ENCODE measurements at regions not wholly inside any gene's neighbourhood (a gene's known extent, or its start where the extent isn't known, plus 50 kb on each side); places are given as distances from the start of the nearest gene placed in this dataset.
"Not testable (repeated sequence)": the region's sequence is repeated elsewhere in the genome, so short reads cannot be mapped to it uniquely, and the experiment has no call there.

- DNase-seq (ENCODE audit: low spot score), result no peak
These were observed 117.7 kb upstream of the IVNS1ABP start for GRCh38 chr1:185434721-185435120.

DNA sequence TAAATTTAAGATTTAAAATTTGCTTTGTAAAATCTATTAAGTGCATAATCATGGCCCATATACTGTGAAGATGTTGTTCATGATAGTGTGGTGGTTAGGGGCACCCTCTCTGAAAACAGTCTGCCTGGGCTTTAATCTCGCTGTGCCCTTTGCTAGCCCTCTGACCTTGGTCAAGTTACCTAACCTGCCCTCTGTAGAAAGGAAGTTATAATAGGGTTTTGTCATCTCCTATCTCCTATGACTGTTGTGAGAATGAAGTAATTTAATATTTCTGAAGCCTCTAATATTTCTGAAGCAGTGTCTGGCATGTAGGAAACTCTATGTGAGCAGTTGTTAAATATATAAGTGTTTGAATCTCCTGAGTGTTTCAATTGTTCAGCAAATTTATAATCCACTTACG is 116.6 kb upstream of the IVNS1ABP start:
- no peak for DNase-seq (ENCODE audit: low spot score)

DNA sequence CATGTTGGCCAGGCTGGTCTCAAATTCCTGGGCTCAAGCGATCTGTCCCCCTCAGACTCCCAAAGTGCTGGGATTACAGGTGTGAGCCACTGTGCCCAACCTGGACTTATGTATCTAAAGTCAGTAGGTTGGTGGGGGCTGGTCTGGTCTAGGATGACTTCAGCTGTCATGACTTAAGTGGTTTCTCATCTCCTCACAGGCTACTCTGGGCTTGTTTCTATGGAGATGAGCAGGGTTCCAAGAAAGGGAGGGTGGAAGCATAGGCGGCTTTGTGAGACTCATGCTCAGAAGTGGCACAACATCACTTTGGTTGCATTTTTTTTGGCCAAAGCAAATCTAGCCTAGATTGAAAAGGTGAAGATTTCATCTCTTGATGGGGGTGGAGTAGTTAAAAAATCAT is 115.9 kb upstream of the IVNS1ABP start:
- no peak for DNase-seq (ENCODE audit: low spot score)

GRCh38 chr1:185431612-185432011 is 114.6 kb upstream of the IVNS1ABP start:
- DNase-seq (ENCODE audit: low spot score), result no peak

DNA sequence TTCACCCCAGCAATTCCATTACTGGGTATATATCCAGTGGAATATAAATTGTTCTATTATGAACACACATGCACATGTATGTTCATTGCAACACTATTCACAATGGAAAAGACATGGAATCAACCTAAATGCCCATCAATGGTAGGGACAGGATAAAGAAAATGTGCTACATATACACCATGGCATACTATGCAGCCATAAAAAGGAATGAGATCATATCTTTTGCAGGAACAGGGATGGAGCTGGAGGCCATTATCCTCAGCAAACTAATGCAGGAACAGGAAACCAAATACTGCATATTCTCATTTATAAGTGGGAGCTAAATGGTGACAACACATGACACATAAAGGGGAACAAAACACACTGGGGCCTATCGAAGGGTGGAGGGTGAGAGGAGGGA is 112.6 kb upstream of the IVNS1ABP start:
- not testable (repeated sequence) for DNase-seq (ENCODE audit: low spot score)

GRCh38 chr1:185427776-185428175 is 110.7 kb upstream of the IVNS1ABP start:
- DNase-seq (ENCODE audit: low spot score), result no peak

GRCh38 chr1:185427264-185427663 is 110.2 kb upstream of the IVNS1ABP start:
- no peak for DNase-seq (ENCODE audit: low spot score)

- DNase-seq (ENCODE audit: low spot score), result no peak
These were observed 109.8 kb upstream of the IVNS1ABP start for GRCh38 chr1:185426848-185427247.

- no peak for DNase-seq (ENCODE audit: low spot score)
These were observed 108.1 kb upstream of the IVNS1ABP start for GRCh38 chr1:185425163-185425562.

- DNase-seq (ENCODE audit: low spot score), result no peak
These were observed 104.6 kb upstream of the IVNS1ABP start for GRCh38 chr1:185421485-185422107.

- no peak for DNase-seq (ENCODE audit: low spot score)
These were observed 103.6 kb upstream of the IVNS1ABP start for GRCh38 chr1:185420588-185421081.

- no peak for DNase-seq (ENCODE audit: low spot score)
These were observed 102.7 kb upstream of the IVNS1ABP start for GRCh38 chr1:185419718-185420117.

DNA sequence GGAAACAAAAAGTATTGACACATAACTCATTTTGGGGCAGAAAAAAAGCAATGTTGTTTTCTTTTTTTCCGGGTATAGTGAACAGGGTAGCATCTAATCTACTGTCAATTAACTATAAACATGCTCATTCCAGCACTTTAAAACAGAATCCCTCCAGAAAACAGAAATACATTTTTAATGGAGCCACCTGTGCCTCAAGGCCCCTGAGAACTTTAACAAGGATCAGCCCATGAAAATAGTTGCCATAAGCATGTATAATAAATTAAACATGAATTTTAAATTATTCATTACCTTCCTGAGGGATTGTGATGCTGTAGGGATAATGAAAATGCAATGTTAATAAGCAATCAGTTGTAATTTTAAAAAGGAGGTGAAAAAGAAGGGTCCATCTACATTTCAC is 101.4 kb upstream of the IVNS1ABP start:
- no peak for DNase-seq (ENCODE audit: low spot score)

- DNase-seq (ENCODE audit: low spot score), result no peak
These were observed 95.5 kb upstream of the IVNS1ABP start for GRCh38 chr1:185412385-185413087.

DNA sequence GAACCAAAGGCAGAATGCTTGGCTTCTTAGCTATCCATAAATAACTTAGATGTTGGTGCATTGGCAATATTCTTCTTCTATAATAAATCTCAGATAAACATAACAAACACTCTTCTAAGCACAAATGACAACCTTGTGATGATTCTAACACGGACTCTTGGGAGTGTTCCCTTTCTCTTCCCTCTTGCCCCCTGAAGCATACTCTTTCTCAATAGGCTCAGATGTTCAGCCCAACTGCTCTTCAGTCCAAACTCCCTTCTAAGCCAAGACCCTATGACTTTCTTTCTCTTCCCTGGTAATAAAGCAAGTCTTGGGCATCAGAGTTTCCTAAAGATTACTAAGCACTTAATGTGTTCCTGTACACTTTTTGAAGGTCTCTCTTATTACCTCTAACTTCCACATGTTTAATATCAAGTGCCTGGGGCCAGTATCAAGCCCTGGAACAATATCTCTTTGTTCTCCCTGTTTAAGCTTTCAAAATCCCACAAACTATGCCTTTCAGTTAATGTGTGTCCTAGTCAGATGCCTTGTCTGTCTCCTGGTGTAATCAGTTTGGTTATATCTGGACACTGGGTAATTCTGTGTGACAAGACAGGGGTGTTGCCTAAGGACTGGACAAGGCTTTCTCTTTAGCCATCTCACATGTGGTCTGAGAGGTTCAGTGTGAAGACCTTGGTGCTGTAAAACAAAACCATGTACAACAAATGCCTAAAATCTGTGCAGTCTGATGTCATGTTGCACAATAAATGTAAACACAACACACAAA is 92.9 kb upstream of the IVNS1ABP start:
- no peak for DNase-seq (ENCODE audit: low spot score)

GRCh38 chr1:185409345-185409744 is 92.3 kb upstream of the IVNS1ABP start:
- no peak for DNase-seq (ENCODE audit: low spot score)

- DNase-seq (ENCODE audit: low spot score), result no peak
These were observed 91.7 kb upstream of the IVNS1ABP start for GRCh38 chr1:185408700-185409270.

DNA sequence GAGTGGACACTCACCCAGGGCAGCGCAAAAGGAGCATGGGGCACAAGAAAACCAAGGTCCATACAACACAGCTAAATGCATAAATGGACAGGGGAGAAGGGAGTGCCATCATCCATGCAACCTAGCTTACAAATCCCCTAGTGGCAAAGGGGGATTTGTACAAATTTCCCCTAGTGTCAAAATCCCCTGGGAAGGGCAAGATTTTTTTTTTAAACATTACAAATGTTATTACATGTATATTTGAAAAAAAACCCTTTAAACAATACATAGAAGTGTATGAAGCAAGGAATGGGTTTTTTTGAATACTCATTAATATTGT is 89.6 kb upstream of the IVNS1ABP start:
- no peak for DNase-seq (ENCODE audit: low spot score)

DNA sequence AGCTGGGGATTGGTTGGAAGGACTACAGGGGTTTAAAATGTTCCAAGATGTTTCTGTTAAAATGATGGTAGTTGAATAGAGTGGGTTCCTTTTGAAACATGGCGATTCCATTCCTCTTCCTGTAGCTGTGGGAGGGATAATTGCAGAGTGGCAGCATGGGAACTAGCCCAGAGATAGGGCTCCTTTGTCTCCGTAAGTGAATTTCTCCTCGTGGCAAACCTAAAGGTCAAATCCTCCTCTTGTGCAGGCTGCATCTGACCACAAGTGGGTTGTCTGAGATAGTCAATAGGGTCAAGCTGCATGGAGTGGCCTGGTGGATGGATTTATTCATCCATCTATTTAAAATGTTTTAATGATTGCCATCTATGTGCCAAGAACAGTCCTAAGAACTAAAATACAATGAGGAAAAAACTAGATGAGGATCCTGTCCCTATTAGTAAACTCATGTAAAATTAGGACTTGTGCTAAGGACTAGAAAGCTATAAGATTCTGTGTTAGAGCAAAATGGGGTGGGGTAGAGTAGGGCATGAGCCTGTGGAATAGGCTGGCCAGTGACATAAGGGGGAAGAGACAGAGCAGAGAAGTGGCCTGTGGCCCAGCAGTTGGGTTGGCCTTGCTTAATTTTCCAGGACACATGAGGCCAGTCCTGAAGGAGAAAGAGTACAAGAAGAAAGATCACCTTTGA is 89.1 kb upstream of the IVNS1ABP start:
- no peak for DNase-seq (ENCODE audit: low spot score)

- DNase-seq (ENCODE audit: low spot score), result no peak
These were observed 88.0 kb upstream of the IVNS1ABP start for GRCh38 chr1:185404907-185405568.

DNA sequence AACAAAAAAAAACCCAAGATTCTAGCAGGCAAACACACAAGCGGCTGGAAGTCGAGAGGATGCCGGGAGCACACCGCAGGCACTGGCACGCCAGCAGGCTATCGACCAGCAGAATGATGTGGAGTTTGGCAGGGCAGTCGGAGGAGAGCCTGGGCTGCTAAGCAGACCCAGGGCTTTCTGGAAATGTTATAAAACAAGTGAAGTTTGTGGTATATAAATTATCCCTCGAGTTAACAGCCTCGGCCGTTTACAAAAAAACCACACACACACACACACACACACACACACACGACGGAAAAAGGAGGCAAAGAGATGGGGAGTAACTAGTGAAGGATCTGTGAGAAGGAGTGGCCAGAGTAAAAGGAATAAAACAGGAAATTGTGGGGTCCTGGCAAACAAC is 87.2 kb upstream of the IVNS1ABP start:
- no peak for DNase-seq (ENCODE audit: low spot score)

- peak; percentile 21 for DNase-seq (ENCODE audit: low spot score)
These were observed 85.9 kb upstream of the IVNS1ABP start for GRCh38 chr1:185402930-185403329.

Measured in Ammon's horn (tissue), 1 donor.